Osteoblast (primary cell): ENCODE measurements at regions not wholly inside any gene's neighbourhood (a gene's known extent, or its start where the extent isn't known, plus 50 kb on each side); places are given as distances from the start of the nearest gene placed in this dataset.

ENCODE experiments used
- DNase-seq: peaks from one replicate; pipeline ENCODE4 v3.0.0; 2011; ENCODE audit warnings: low spot score, mixed read lengths; ENCODE audit not compliant: insufficient read length; ENCODE audit errors: missing footprints
- H2AFZ ChIP-seq: 2 replicates; pipeline ENCODE4 v1.6.0; 2011; ENCODE audit warnings: mild to moderate bottlenecking, low read length
- H3K27ac ChIP-seq: 2 replicates; pipeline ENCODE4 v1.5.1; 2011; ENCODE audit warnings: mild to moderate bottlenecking, low read depth, low read length, moderate library complexity
- H3K27me3 ChIP-seq: 2 replicates; pipeline ENCODE4 v1.6.0; 2012; ENCODE audit warnings: mild to moderate bottlenecking, control low read depth, inconsistent platforms, low read length, moderate library complexity; ENCODE audit not compliant: insufficient read depth
- H3K36me3 ChIP-seq: 2 replicates; pipeline ENCODE4 v1.5.1; 2011; ENCODE audit warnings: mild to moderate bottlenecking, low read length, control low read depth, moderate library complexity; ENCODE audit not compliant: insufficient read depth
- H3K4me1 ChIP-seq: 2 replicates; pipeline ENCODE4 v1.5.1; 2011; ENCODE audit warnings: mild to moderate bottlenecking, low read length, control low read depth, moderate library complexity; ENCODE audit not compliant: insufficient read depth
- H3K4me2 ChIP-seq: 2 replicates; pipeline ENCODE4 v1.6.0; 2011; ENCODE audit warnings: mild to moderate bottlenecking, low read length; ENCODE audit not compliant: insufficient read depth
- H3K4me3 ChIP-seq: fragments of 200-600 bp; sonication (generic); 3 replicates; pipeline ENCODE4 v1.5.1; 2012; ENCODE audit warnings: mild to moderate bottlenecking, low read length, inconsistent platforms; ENCODE audit not compliant: insufficient read depth
- H3K79me2 ChIP-seq: 2 replicates; pipeline ENCODE4 v1.6.0; 2012; ENCODE audit warnings: mild to moderate bottlenecking, low read length, control low read depth, inconsistent platforms; ENCODE audit not compliant: insufficient read depth
- H3K9me3 ChIP-seq: 2 replicates; pipeline ENCODE4 v1.5.1; 2011; ENCODE audit warnings: low read depth, low read length, control low read depth
- H4K20me1 ChIP-seq: 2 replicates; pipeline ENCODE4 v1.6.0; 2012; ENCODE audit warnings: mild to moderate bottlenecking, low read length, control low read depth; ENCODE audit not compliant: insufficient read depth
- TF ChIP-seq, protein P1 (sequence below): IDR thresholded peaks from 2 replicates; pipeline ENCODE4 v1.5.1; 2011; ENCODE audit warnings: mild to moderate bottlenecking, low read depth, low read length, moderate library complexity; ENCODE audit errors: extremely low read depth

- H3K4me2 ChIP-seq: no peak overlapping the region
These were observed 103.8 kb upstream of the PDE1A start for GRCh38 chr2:182530636-182531035.

GRCh38 chr2:182540252-182540651 lies 113.4 kb upstream of the PDE1A start:
- no peak overlapping the region for H2AFZ ChIP-seq
- no peak overlapping the region for H3K27ac ChIP-seq
- H3K79me2 ChIP-seq: no peaks in the 10 kb centered on the region
- H3K36me3 ChIP-seq: no peaks in the 10 kb centered on the region
- no peak overlapping the region for H3K4me2 ChIP-seq
- no peaks in the 10 kb centered on the region for H3K4me1 ChIP-seq
- TF ChIP-seq, protein P1, sequence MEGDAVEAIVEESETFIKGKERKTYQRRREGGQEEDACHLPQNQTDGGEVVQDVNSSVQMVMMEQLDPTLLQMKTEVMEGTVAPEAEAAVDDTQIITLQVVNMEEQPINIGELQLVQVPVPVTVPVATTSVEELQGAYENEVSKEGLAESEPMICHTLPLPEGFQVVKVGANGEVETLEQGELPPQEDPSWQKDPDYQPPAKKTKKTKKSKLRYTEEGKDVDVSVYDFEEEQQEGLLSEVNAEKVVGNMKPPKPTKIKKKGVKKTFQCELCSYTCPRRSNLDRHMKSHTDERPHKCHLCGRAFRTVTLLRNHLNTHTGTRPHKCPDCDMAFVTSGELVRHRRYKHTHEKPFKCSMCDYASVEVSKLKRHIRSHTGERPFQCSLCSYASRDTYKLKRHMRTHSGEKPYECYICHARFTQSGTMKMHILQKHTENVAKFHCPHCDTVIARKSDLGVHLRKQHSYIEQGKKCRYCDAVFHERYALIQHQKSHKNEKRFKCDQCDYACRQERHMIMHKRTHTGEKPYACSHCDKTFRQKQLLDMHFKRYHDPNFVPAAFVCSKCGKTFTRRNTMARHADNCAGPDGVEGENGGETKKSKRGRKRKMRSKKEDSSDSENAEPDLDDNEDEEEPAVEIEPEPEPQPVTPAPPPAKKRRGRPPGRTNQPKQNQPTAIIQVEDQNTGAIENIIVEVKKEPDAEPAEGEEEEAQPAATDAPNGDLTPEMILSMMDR: no peak
- DNase-seq: no peak
- H4K20me1 ChIP-seq: no peaks in the 10 kb centered on the region
- no peaks in the 10 kb centered on the region for H3K27me3 ChIP-seq
- no peaks in the 10 kb centered on the region for H3K9me3 ChIP-seq
- no peak overlapping the region for H3K4me3 ChIP-seq

More at GRCh38 chr2:182530636-182531035, 103.8 kb upstream of the PDE1A start:
- no peaks in the 10 kb centered on the region for H3K79me2 ChIP-seq
- H3K27ac ChIP-seq: no peak overlapping the region
- H3K4me1 ChIP-seq: no peaks in the 10 kb centered on the region
- DNase-seq: no peak
- no peaks in the 10 kb centered on the region for H3K27me3 ChIP-seq
- H4K20me1 ChIP-seq: no peaks in the 10 kb centered on the region
- no peaks in the 10 kb centered on the region for H3K9me3 ChIP-seq
- TF ChIP-seq, protein P1: no peak
- H3K36me3 ChIP-seq: no peaks in the 10 kb centered on the region
- H2AFZ ChIP-seq: no peak overlapping the region
- H3K4me3 ChIP-seq: no peak overlapping the region

DNA sequence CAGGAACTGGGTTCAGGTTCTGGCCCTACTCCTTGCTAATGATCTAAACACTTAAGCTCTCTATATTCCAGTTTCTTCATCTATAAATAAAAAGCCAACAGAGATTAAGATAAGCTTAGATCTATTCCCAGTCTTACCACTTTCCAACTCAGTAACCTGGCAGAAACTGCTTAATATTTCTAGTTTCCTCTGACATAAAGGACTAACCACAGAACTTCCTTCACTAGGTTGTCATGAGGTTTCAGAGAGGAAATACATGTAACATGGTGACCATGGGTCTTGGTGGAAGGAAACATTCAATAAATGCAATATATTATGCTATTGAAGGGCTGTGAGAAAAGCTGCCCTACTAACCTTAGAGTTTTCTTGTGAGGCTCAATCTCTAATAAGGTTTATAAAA lies 114.4 kb upstream of the PDE1A start:
- H3K9me3 ChIP-seq: no peaks in the 10 kb centered on the region
- TF ChIP-seq, protein P1: no peak
- no peak overlapping the region for H2AFZ ChIP-seq
- H3K27me3 ChIP-seq: no peaks in the 10 kb centered on the region
- no peaks in the 10 kb centered on the region for H3K79me2 ChIP-seq
- H3K27ac ChIP-seq: no peak overlapping the region
- no peak overlapping the region for H3K4me3 ChIP-seq
- H3K36me3 ChIP-seq: no peaks in the 10 kb centered on the region
- no peak for DNase-seq
- H3K4me2 ChIP-seq: no peak overlapping the region
- H3K4me1 ChIP-seq: no peaks in the 10 kb centered on the region
- H4K20me1 ChIP-seq: no peaks in the 10 kb centered on the region

GRCh38 chr2:182542501-182543258 lies 115.8 kb upstream of the PDE1A start:
- no peaks in the 10 kb centered on the region for H3K27me3 ChIP-seq
- no peaks in the 10 kb centered on the region for H4K20me1 ChIP-seq
- no peak for DNase-seq
- H3K36me3 ChIP-seq: no peaks in the 10 kb centered on the region
- H2AFZ ChIP-seq: no peak overlapping the region
- TF ChIP-seq, protein P1: no peak
- H3K27ac ChIP-seq: no peak overlapping the region
- no peak overlapping the region for H3K4me2 ChIP-seq
- H3K4me1 ChIP-seq: no peaks in the 10 kb centered on the region
- H3K4me3 ChIP-seq: no peak overlapping the region
- H3K9me3 ChIP-seq: no peaks in the 10 kb centered on the region
- no peaks in the 10 kb centered on the region for H3K79me2 ChIP-seq
